ENCODE measurements at regions not wholly inside any gene's neighbourhood (a gene's known extent, or its start where the extent isn't known, plus 50 kb on each side); places are given as distances from the start of the nearest gene placed in this dataset.

DNA sequence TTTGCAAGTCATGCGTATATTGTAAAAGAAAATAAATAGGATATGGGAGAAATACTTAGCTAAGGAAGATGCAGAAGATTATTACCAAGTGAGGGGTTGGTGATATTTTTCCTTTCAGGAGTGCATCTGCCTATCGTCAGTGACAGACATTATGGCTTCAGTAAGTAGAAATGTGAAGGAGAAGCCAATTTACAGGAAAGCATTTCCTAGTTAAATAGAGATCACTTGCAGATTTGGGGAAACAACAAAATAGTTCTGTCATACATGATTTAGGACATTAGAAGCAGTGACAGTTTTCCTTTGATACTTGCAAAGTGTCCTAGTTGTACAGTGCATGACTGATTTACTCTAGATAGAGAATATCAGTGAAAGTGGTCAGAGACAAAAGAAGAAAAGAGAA, 747.8 kb upstream of the KLHL1 start:
- Histone ChIP-seq H3K4me3 (ENCODE audit: low read depth in 1 of 2, low read length in 1 of 2) (no peak overlapping the region), H3K27me3 (no peaks in the 10 kb centered on the region), H3K4me1 (ENCODE audit: control insufficient read depth in 1 of 2, insufficient read depth in 1 of 2, low read depth in 1 of 2, low read length in 1 of 2) (no peaks in the 10 kb centered on the region), H3K9me3 (no peaks in the 10 kb centered on the region), H3K36me3 (no peaks in the 10 kb centered on the region), H3K27ac (no peak overlapping the region)
- TF ChIP-seq CTCF (IDR thresholded peaks at IDR 0.05) = no peak

GRCh38 chr13:70849222-70849621, 741.0 kb upstream of the KLHL1 start:
- TF ChIP-seq CTCF (IDR thresholded peaks at IDR 0.05) = no peak
- Histone ChIP-seq H3K4me3 (ENCODE audit: low read depth in 1 of 2, low read length in 1 of 2) (no peak overlapping the region), H3K4me1 (ENCODE audit: control insufficient read depth in 1 of 2, insufficient read depth in 1 of 2, low read depth in 1 of 2, low read length in 1 of 2) (no peaks in the 10 kb centered on the region), H3K27me3 (no peaks in the 10 kb centered on the region), H3K36me3 (no peaks in the 10 kb centered on the region), H3K27ac (no peak overlapping the region), H3K9me3 (no peaks in the 10 kb centered on the region)

- H3K27me3 ChIP-seq = no peaks in the 10 kb centered on the region
- H3K27ac ChIP-seq = no peak overlapping the region
- H3K36me3 ChIP-seq = no peaks in the 10 kb centered on the region
- H3K4me1 ChIP-seq (ENCODE audit: control insufficient read depth in 1 of 2, insufficient read depth in 1 of 2, low read depth in 1 of 2, low read length in 1 of 2) = no peaks in the 10 kb centered on the region
- no peaks in the 10 kb centered on the region for H3K9me3 ChIP-seq
- H3K4me3 ChIP-seq (ENCODE audit: low read depth in 1 of 2, low read length in 1 of 2) = no peak overlapping the region
- no peak for TF ChIP-seq CTCF (IDR thresholded peaks at IDR 0.05)
Observed at GRCh38 chr13:70844391-70845108, 736.3 kb upstream of the KLHL1 start.

- Histone ChIP-seq H3K27me3 (no peaks in the 10 kb centered on the region), H3K4me3 (ENCODE audit: low read depth in 1 of 2, low read length in 1 of 2) (no peak overlapping the region), H3K9me3 (no peaks in the 10 kb centered on the region), H3K27ac (no peak overlapping the region), H3K36me3 (no peaks in the 10 kb centered on the region), H3K4me1 (ENCODE audit: control insufficient read depth in 1 of 2, insufficient read depth in 1 of 2, low read depth in 1 of 2, low read length in 1 of 2) (no peaks in the 10 kb centered on the region)
- no peak for TF ChIP-seq CTCF (IDR thresholded peaks at IDR 0.05)
Observed at GRCh38 chr13:70842062-70842644, 733.9 kb upstream of the KLHL1 start.

DNA sequence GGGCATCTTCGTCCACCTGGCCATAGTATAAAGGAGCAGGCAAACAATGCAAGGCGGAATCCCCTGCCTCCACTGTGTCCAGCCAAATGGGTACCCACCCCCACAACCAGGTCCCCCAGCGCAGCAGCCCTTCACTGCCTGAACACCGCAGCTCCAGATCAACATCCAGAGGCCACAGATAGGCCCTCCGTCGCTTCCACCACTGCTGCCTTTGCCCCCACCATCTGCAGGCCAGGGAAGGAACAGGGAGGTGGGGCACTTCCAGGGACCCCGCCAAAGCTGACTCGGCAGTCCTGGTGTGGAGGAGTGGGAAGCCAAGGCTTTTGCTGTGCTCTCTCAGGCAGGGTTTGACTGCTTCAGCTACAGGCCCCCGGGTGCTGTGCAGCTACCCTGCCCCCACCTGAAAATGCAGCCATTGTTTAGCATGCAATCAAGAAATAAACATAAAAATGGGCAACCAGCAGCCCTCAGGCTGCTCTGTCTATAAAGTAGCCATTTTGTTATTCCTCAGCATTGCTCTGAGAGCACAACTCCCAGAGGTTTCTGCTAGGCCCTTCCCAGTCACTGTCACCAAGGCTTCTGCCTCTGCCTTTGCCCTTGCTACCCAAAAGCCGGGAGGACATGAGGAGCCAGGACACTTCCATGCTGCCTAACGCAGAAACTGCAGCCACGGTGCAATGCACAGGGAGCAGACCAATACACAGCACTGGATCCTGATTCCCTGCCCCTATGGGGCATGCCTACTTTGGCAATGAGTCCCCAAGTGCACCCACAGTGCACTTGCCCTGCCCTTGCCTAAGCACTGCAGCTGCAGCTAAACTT, 733.2 kb upstream of the KLHL1 start:
- no peaks in the 10 kb centered on the region for H3K9me3 ChIP-seq
- no peak overlapping the region for H3K4me3 ChIP-seq (ENCODE audit: low read depth in 1 of 2, low read length in 1 of 2)
- no peaks in the 10 kb centered on the region for H3K27me3 ChIP-seq
- H3K36me3 ChIP-seq = no peaks in the 10 kb centered on the region
- no peak overlapping the region for H3K27ac ChIP-seq
- no peak for TF ChIP-seq CTCF (IDR thresholded peaks at IDR 0.05)
- no peaks in the 10 kb centered on the region for H3K4me1 ChIP-seq (ENCODE audit: control insufficient read depth in 1 of 2, insufficient read depth in 1 of 2, low read depth in 1 of 2, low read length in 1 of 2)
